ENCODE measurements at regions not wholly inside any gene's neighbourhood (a gene's known extent, or its start where the extent isn't known, plus 50 kb on each side); places are given as distances from the start of the nearest gene placed in this dataset.

- no peak for DNase-seq (ENCODE audit: low read depth)
- no peak overlapping the region for H3K4me3 ChIP-seq (ENCODE audit: low read depth, low read length)
- TF ChIP-seq MYC (IDR thresholded peaks at IDR 0.05; ENCODE audit: low read depth, low read length) (no peak), CTCF (IDR thresholded peaks at IDR 0.05; ENCODE audit: low read depth, low read length) (no peak), POLR2A (IDR thresholded peaks at IDR 0.05; ENCODE audit: extremely low read depth, insufficient read length) (no peak), MAX (IDR thresholded peaks at IDR 0.05; ENCODE audit: low read depth, low read length) (no peak)
These were observed 673.1 kb downstream of the SOCS6 start for GRCh38 chr18:70961939-70962338.

GRCh38 chr18:70956554-70956953 lies 667.7 kb downstream of the SOCS6 start:
- no peak for TF ChIP-seq MYC (IDR thresholded peaks at IDR 0.05; ENCODE audit: low read depth, low read length)

GRCh38 chr18:70936160-70936559 lies 647.3 kb downstream of the SOCS6 start:
- TF ChIP-seq CTCF (IDR thresholded peaks at IDR 0.05; ENCODE audit: low read depth, low read length) (no peak), MYC (IDR thresholded peaks at IDR 0.05; ENCODE audit: low read depth, low read length) (no peak), MAX (IDR thresholded peaks at IDR 0.05; ENCODE audit: low read depth, low read length) (no peak), POLR2A (IDR thresholded peaks at IDR 0.05; ENCODE audit: extremely low read depth, insufficient read length) (no peak)
- H3K4me3 ChIP-seq (ENCODE audit: low read depth, low read length) = no peak overlapping the region
- peak; percentile 13 for DNase-seq (ENCODE audit: low read depth)

More at GRCh38 chr18:70956554-70956953, 667.7 kb downstream of the SOCS6 start:
- H3K4me3 ChIP-seq (ENCODE audit: low read depth, low read length) = no peak overlapping the region
- no peak for DNase-seq (ENCODE audit: low read depth)

- no peak for TF ChIP-seq MYC (IDR thresholded peaks at IDR 0.05; ENCODE audit: low read depth, low read length)
- peak; percentile 53 for TF ChIP-seq CTCF (IDR thresholded peaks at IDR 0.05; ENCODE audit: low read depth, low read length)
- peak; percentile 48 for DNase-seq (ENCODE audit: low read depth)
- H3K4me3 ChIP-seq (ENCODE audit: low read depth, low read length) = no peak overlapping the region
These were observed 643.3 kb downstream of the SOCS6 start for GRCh38 chr18:70931942-70932814.

- DNase-seq (ENCODE audit: low read depth) = no peak
- no peak overlapping the region for H3K4me3 ChIP-seq (ENCODE audit: low read depth, low read length)
- TF ChIP-seq POLR2A (IDR thresholded peaks at IDR 0.05; ENCODE audit: extremely low read depth, insufficient read length) (no peak), MYC (IDR thresholded peaks at IDR 0.05; ENCODE audit: low read depth, low read length) (no peak), CTCF (IDR thresholded peaks at IDR 0.05; ENCODE audit: low read depth, low read length) (no peak), MAX (IDR thresholded peaks at IDR 0.05; ENCODE audit: low read depth, low read length) (no peak)
These were observed 632.1 kb downstream of the SOCS6 start for GRCh38 chr18:70920840-70921374.

- no peak overlapping the region for H3K4me3 ChIP-seq (ENCODE audit: low read depth, low read length)
- TF ChIP-seq POLR2A (IDR thresholded peaks at IDR 0.05; ENCODE audit: extremely low read depth, insufficient read length) = no peak
- TF ChIP-seq MAX (IDR thresholded peaks at IDR 0.05; ENCODE audit: low read depth, low read length) = no peak
- no peak for TF ChIP-seq CTCF (IDR thresholded peaks at IDR 0.05; ENCODE audit: low read depth, low read length)
- TF ChIP-seq MYC (IDR thresholded peaks at IDR 0.05; ENCODE audit: low read depth, low read length) = no peak
- no peak for DNase-seq (ENCODE audit: low read depth)
These were observed 618.8 kb downstream of the SOCS6 start for GRCh38 chr18:70907673-70908072.

Data from NB4 (cell line).